HG03066 (cell line): ENCODE measurements at regions not wholly inside any gene's neighbourhood (a gene's known extent, or its start where the extent isn't known, plus 50 kb on each side); places are given as distances from the start of the nearest gene placed in this dataset.
A peak's percentile ranks its signal among the peaks of the same experiment; 100 is the strongest.

Experiments
- ATAC-seq: cut with Tn5 transposase; IDR thresholded peaks from one replicate; pipeline ENCODE4 v1.9.1; 2021; ENCODE audit warnings: low read depth; ENCODE audit not compliant: unreplicated experiment

GRCh38 chr13:88926890-88927502 is 1255.8 kb downstream of the SLITRK5 start:
- no peak for ATAC-seq

GRCh38 chr13:88932950-88933349 is 1261.8 kb downstream of the SLITRK5 start:
- ATAC-seq, result no peak

- ATAC-seq, result no peak
Observed at GRCh38 chr13:88937384-88937783, 1266.2 kb downstream of the SLITRK5 start.

GRCh38 chr13:88945793-88946192 is 1274.6 kb downstream of the SLITRK5 start:
- ATAC-seq, result no peak

GRCh38 chr13:88948501-88948900 is 1277.3 kb downstream of the SLITRK5 start:
- no peak for ATAC-seq

GRCh38 chr13:88958821-88959220 is 1287.7 kb downstream of the SLITRK5 start:
- no peak for ATAC-seq

GRCh38 chr13:88976466-88976865 is 1305.3 kb downstream of the SLITRK5 start:
- no peak for ATAC-seq

- ATAC-seq, result no peak
Observed at GRCh38 chr13:88978607-88979006, 1307.4 kb downstream of the SLITRK5 start.

- ATAC-seq, result peak; percentile 84
Observed at GRCh38 chr13:88979465-88980175, 1308.4 kb downstream of the SLITRK5 start.

- no peak for ATAC-seq
Observed at GRCh38 chr13:89003656-89004055, 1332.5 kb downstream of the SLITRK5 start.

- no peak for ATAC-seq
Observed at GRCh38 chr13:89011615-89012014, 1340.4 kb downstream of the SLITRK5 start.

GRCh38 chr13:89027694-89028306 is 1356.6 kb downstream of the SLITRK5 start:
- no peak for ATAC-seq

GRCh38 chr13:89029062-89029461 is 1357.9 kb downstream of the SLITRK5 start:
- ATAC-seq, result no peak

- ATAC-seq, result no peak
Observed at GRCh38 chr13:89034015-89034414, 1362.8 kb downstream of the SLITRK5 start.

GRCh38 chr13:89052699-89053098 is 1381.5 kb downstream of the SLITRK5 start:
- no peak for ATAC-seq

- no peak for ATAC-seq
Observed at GRCh38 chr13:89053418-89053817, 1382.2 kb downstream of the SLITRK5 start.

GRCh38 chr13:89057274-89057673 is 1386.1 kb downstream of the SLITRK5 start:
- no peak for ATAC-seq

GRCh38 chr13:89057862-89058261 is 1386.7 kb downstream of the SLITRK5 start:
- no peak for ATAC-seq

- ATAC-seq, result no peak
Observed at GRCh38 chr13:89061821-89062220, 1390.7 kb downstream of the SLITRK5 start.

- peak; percentile 66 for ATAC-seq
Observed at GRCh38 chr13:89066868-89067466, 1395.8 kb downstream of the SLITRK5 start.

- no peak for ATAC-seq
Observed at GRCh38 chr13:89072979-89073378, 1401.8 kb downstream of the SLITRK5 start.
